ENCODE measurements at regions not wholly inside any gene's neighbourhood (a gene's known extent, or its start where the extent isn't known, plus 50 kb on each side); places are given as distances from the start of the nearest gene placed in this dataset.

- no peak for TF ChIP-seq CTCF (IDR thresholded peaks at IDR 0.05; ENCODE audit: extremely low read depth, missing control alignments)
- no peak for DNase-seq (ENCODE audit: low spot score)
Observed at GRCh38 chr1:187517546-187517945, 688.8 kb downstream of the PLA2G4A start.

GRCh38 chr1:187527346-187527745, 698.6 kb downstream of the PLA2G4A start:
- TF ChIP-seq CTCF (IDR thresholded peaks at IDR 0.05; ENCODE audit: extremely low read depth, missing control alignments) = no peak
- no peak for DNase-seq (ENCODE audit: low spot score)

GRCh38 chr1:187537936-187538335, 709.2 kb downstream of the PLA2G4A start:
- no peak for DNase-seq (ENCODE audit: low spot score)
- no peak for TF ChIP-seq CTCF (IDR thresholded peaks at IDR 0.05; ENCODE audit: extremely low read depth, missing control alignments)

- no peak for TF ChIP-seq CTCF (IDR thresholded peaks at IDR 0.05; ENCODE audit: extremely low read depth, missing control alignments)
- no peak for DNase-seq (ENCODE audit: low spot score)
Observed at GRCh38 chr1:187549540-187549939, 720.8 kb downstream of the PLA2G4A start.

- DNase-seq (ENCODE audit: low spot score) = no peak
- no peak for TF ChIP-seq CTCF (IDR thresholded peaks at IDR 0.05; ENCODE audit: extremely low read depth, missing control alignments)
Observed at GRCh38 chr1:187551061-187551460, 722.3 kb downstream of the PLA2G4A start.

- no peak for TF ChIP-seq CTCF (IDR thresholded peaks at IDR 0.05; ENCODE audit: extremely low read depth, missing control alignments)
- no peak for DNase-seq (ENCODE audit: low spot score)
Observed at GRCh38 chr1:187563191-187563590, 734.4 kb downstream of the PLA2G4A start.

- no peak for DNase-seq (ENCODE audit: low spot score)
- no peak for TF ChIP-seq CTCF (IDR thresholded peaks at IDR 0.05; ENCODE audit: extremely low read depth, missing control alignments)
Observed at GRCh38 chr1:187566354-187566753, 737.6 kb downstream of the PLA2G4A start.
